GM23338 (cell line): ENCODE measurements at regions not wholly inside any gene's neighbourhood (a gene's known extent, or its start where the extent isn't known, plus 50 kb on each side); places are given as distances from the start of the nearest gene placed in this dataset.

Experiments
- ATAC-seq: fragments of 200-7000 bp; cut with Tn5 transposase; 3 replicates; pipeline ENCODE4 v1.9.1; 2020
- DNase-seq: peaks from one replicate; pipeline ENCODE4 v3.0.0-alpha.2; 2015; ENCODE audit warnings: low spot score
- H2AFZ ChIP-seq: fragments of 200-600 bp; sonication (generic); 2 replicates; pipeline ENCODE4 v1.8.0; 2016; ENCODE audit warnings: antibody characterized with exemption, mild to moderate bottlenecking, moderate library complexity
- H3F3A ChIP-seq: fragments of 200-600 bp; sonication (generic); replicated peaks from 2 replicates; pipeline ENCODE4 v1.8.0; 2017; ENCODE audit warnings: antibody characterized with exemption, mixed run types, low read depth
- H3K27ac ChIP-seq: fragments of 200-600 bp; sonication (generic); 2 replicates; pipeline ENCODE4 v1.6.1; 2016; ENCODE audit warnings: low read depth
- H3K27me3 ChIP-seq: fragments of 200-600 bp; sonication (generic); 2 replicates; pipeline ENCODE4 v1.8.0; 2016; ENCODE audit warnings: mild to moderate bottlenecking, mixed run types, moderate library complexity; ENCODE audit not compliant: insufficient read depth
- H3K36me3 ChIP-seq: fragments of 200-600 bp; sonication (generic); 2 replicates; pipeline ENCODE4 v1.8.0; 2016; ENCODE audit warnings: mild to moderate bottlenecking; ENCODE audit not compliant: insufficient read depth
- H3K4me1 ChIP-seq: fragments of 200-600 bp; sonication (generic); 2 replicates; pipeline ENCODE4 v1.8.0; 2016; ENCODE audit warnings: mild to moderate bottlenecking, moderate library complexity; ENCODE audit not compliant: insufficient read depth
- H3K4me2 ChIP-seq: fragments of 200-600 bp; sonication (generic); 2 replicates; pipeline ENCODE4 v1.7.1; 2017; ENCODE audit warnings: mixed run types
- H3K4me3 ChIP-seq: fragments of 200-600 bp; sonication (generic); 2 replicates; pipeline ENCODE4 v1.6.1; 2016; ENCODE audit warnings: mixed run types
- H3K79me2 ChIP-seq: fragments of 200-600 bp; sonication (generic); replicated peaks from 2 replicates; pipeline ENCODE4 v1.8.0; 2017; ENCODE audit warnings: mild to moderate bottlenecking; ENCODE audit not compliant: insufficient read depth
- H3K9me2 ChIP-seq: fragments of 200-600 bp; sonication (generic); 2 replicates; pipeline ENCODE4 v1.8.0; 2017; ENCODE audit not compliant: insufficient read depth
- H4K20me1 ChIP-seq: fragments of 200-600 bp; sonication (generic); replicated peaks from 2 replicates; pipeline ENCODE4 v1.8.0; 2017; ENCODE audit warnings: mild to moderate bottlenecking; ENCODE audit not compliant: insufficient read depth
- H3K27ac Mint-ChIP-seq: 2 replicates; pipeline ENCODE4 v1.8.0; 2020; ENCODE audit warnings: inconsistent platforms, mild to moderate bottlenecking, moderate library complexity, mixed read lengths
- H3K27me3 Mint-ChIP-seq: 3 replicates; pipeline ENCODE4 v1.8.0; 2022; ENCODE audit warnings: low read depth, mild to moderate bottlenecking, moderate library complexity, mixed read lengths, inconsistent platforms; ENCODE audit not compliant: insufficient read depth, poor library complexity
- H3K36me3 Mint-ChIP-seq: 3 replicates; pipeline ENCODE4 v1.8.0; 2021; ENCODE audit warnings: low read depth, mild to moderate bottlenecking, inconsistent platforms, moderate library complexity, mixed read lengths
- H3K4me1 Mint-ChIP-seq: 3 replicates; pipeline ENCODE4 v1.8.0; 2020; ENCODE audit warnings: mild to moderate bottlenecking, inconsistent platforms, mixed read lengths
- H3K4me3 Mint-ChIP-seq: 3 replicates; pipeline ENCODE4 v1.8.0; 2021; ENCODE audit warnings: moderate library complexity, mild to moderate bottlenecking, inconsistent platforms, mixed read lengths
- H3K9me3 Mint-ChIP-seq: 3 replicates; pipeline ENCODE4 v1.8.0; 2020; ENCODE audit warnings: moderate library complexity, mild to moderate bottlenecking, inconsistent platforms, mixed read lengths
- REST ChIP-seq: IDR thresholded peaks from one replicate; pipeline ENCODE4 v1.6.1; 2018; ENCODE audit warnings: antibody characterized with exemption; ENCODE audit not compliant: unreplicated experiment
- ZNF114 ChIP-seq: fragments of 250-450 bp; sonication (Bioruptor Pico); IDR thresholded peaks from 2 replicates; pipeline ENCODE4 v1.5.0; 2020; ENCODE audit warnings: mild to moderate bottlenecking, moderate library complexity
- ZNF462 ChIP-seq: fragments of 250-450 bp; sonication (Bioruptor Pico); IDR thresholded peaks from 2 replicates; pipeline ENCODE4 v1.5.0; 2020; ENCODE audit warnings: mild to moderate bottlenecking, moderate library complexity

DNA sequence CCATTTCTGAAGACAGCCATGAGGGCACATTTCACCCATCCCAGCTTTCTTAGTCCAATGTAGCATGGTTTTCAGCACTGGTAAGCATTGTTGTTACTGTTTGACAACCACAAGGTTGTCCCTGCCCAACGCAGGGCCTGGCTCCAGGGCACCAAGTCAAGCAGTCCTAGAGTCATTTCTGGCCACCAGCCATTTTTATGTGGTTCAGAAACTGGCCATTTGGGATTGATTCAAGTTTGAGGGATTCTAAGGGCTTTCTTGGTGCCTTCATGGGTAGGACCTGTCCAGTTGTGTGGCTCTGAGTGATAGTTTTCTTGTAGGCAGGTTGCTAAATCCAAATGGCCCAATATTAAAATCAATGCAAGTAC lies 535.4 kb upstream of the USP24 start:
- Histone ChIP-seq H3K79me2 (no peaks in the 10 kb centered on the region), H3K9me2 (0 out of 2 replicates have a peak, but pooled peaks cover 3% of the 10 kb centered on the region), H2AFZ (no peak overlapping the region), H4K20me1 (no peaks in the 10 kb centered on the region), H3K4me2 (no peak overlapping the region), H3K27me3 (no peaks in the 10 kb centered on the region), H3K36me3 (no peaks in the 10 kb centered on the region), H3K4me1 (no peaks in the 10 kb centered on the region), H3K27ac (no peak overlapping the region), H3K4me3 (no peak overlapping the region), H3F3A (no peaks in the 10 kb centered on the region)
- no peak for TF ChIP-seq ZNF114 (CRISPR knock-in tag)
- no peak for TF ChIP-seq REST
- no peak for TF ChIP-seq ZNF462 (CRISPR knock-in tag)
- ATAC-seq, result no peak
- H3K27ac Mint-ChIP-seq, result no peak overlapping the region; the same call in 1 of the 2 replicates
- H3K4me1 Mint-ChIP-seq, result no peaks in the 10 kb centered on the region
- DNase-seq, result no peak
- peaks cover 5% of the 10 kb centered on the region for H3K9me3 Mint-ChIP-seq
- peaks cover 1% of the 10 kb centered on the region for H3K27me3 Mint-ChIP-seq
- peaks cover 4% of the 10 kb centered on the region; the same call in 1 of the 3 replicates for H3K36me3 Mint-ChIP-seq
- no peak overlapping the region for H3K4me3 Mint-ChIP-seq
